Tibial nerve (tissue), 4 donors: ENCODE measurements at regions not wholly inside any gene's neighbourhood (a gene's known extent, or its start where the extent isn't known, plus 50 kb on each side); places are given as distances from the start of the nearest gene placed in this dataset.

Experiments
- EP300 ChIP-seq, 2 donors: sonication (generic); formaldehyde crosslinking; IDR thresholded peaks; one replicate each; pipeline ENCODE4 v1.6.1; 2017; ENCODE audit warnings: antibody characterized with exemption in 2 of 2, mild to moderate bottlenecking in 1 of 2
- POLR2A ChIP-seq, 2 donors: fragments of 450-650 bp; IDR thresholded peaks; one replicate each; pipeline ENCODE4 v1.6.1; 2017; ENCODE audit warnings: antibody characterized with exemption in 2 of 2, mild to moderate bottlenecking in 2 of 2, moderate library complexity in 2 of 2
- TF ChIP-seq, protein P1 (sequence below), 5 experiments: fragments of 200-600 bp in 3 of 5; fragments of 450-650 bp in 2 of 5; sonication (generic) in 3 of 5; IDR thresholded peaks; one replicate each; pipeline ENCODE4 v1.5.1; 2016 to 2019; ENCODE audit warnings: antibody characterized with exemption in 5 of 5, mild to moderate bottlenecking in 3 of 5, moderate library complexity in 2 of 5

DNA sequence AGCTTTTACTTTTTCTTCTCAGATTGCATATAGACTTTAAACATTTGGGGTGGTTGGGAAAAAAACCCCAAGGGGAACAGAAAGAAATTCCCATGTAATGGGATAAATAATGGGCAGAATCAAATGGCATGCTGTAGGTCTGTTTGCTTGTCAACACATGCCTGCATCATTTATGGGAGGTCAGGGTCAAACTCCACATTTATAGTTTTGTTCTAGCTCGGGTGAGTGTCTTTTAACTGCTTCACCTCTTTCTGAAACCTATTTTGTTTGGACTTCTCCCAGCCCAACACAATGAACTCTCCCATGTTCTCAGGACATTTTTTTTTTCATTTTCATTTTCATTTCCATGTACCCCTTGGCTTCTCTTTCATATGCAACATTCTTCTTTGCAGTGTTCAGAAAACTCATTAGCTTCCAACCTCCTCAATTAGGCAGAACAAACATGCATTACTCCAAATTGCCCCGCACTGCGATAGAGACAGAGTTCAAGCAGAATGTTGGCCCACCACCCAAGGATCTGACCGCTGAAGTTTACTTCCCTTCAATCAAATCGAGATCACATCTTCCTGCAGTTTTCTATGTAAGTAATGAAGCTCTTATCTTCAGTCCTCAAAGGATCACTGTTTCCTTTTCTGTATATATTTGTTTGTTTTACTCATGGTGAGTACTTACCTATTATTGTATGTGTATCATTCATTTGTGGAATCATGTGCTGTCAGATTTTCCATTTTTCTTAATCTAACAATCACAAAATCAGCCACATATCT, 354.6 kb downstream of the ZSWIM6 start:
- TF ChIP-seq POLR2A (IDR thresholded peaks at IDR 0.05): no peak
- TF ChIP-seq EP300 (IDR thresholded peaks at IDR 0.05): no peak
- TF ChIP-seq, protein P1, sequence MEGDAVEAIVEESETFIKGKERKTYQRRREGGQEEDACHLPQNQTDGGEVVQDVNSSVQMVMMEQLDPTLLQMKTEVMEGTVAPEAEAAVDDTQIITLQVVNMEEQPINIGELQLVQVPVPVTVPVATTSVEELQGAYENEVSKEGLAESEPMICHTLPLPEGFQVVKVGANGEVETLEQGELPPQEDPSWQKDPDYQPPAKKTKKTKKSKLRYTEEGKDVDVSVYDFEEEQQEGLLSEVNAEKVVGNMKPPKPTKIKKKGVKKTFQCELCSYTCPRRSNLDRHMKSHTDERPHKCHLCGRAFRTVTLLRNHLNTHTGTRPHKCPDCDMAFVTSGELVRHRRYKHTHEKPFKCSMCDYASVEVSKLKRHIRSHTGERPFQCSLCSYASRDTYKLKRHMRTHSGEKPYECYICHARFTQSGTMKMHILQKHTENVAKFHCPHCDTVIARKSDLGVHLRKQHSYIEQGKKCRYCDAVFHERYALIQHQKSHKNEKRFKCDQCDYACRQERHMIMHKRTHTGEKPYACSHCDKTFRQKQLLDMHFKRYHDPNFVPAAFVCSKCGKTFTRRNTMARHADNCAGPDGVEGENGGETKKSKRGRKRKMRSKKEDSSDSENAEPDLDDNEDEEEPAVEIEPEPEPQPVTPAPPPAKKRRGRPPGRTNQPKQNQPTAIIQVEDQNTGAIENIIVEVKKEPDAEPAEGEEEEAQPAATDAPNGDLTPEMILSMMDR (IDR thresholded peaks at IDR 0.05): no peak
